Body of pancreas (tissue), 4 donors: ENCODE measurements at regions not wholly inside any gene's neighbourhood (a gene's known extent, or its start where the extent isn't known, plus 50 kb on each side); places are given as distances from the start of the nearest gene placed in this dataset.
"Not testable (repeated sequence)": the region's sequence is repeated elsewhere in the genome, so short reads cannot be mapped to it uniquely, and the experiment has no call there.

ENCODE experiments used
- ATAC-seq: fragments of 150-250 bp; one replicate; pipeline ENCODE4 v1.9.1; 2016
- DNase-seq, 4 donors: peaks; one replicate each; pipeline ENCODE4 v3.0.0-alpha.2; 2019
- H3K27ac ChIP-seq, 4 donors: fragments of 200-600 bp; sonication (generic); 1 replicate in 3 of 4; 2 replicates in 1 of 4; pipeline versions ENCODE4 v1.5.1 to v1.6.1; 2016 to 2019; ENCODE audit warnings: mild to moderate bottlenecking in 1 of 4, mixed read lengths in 1 of 4, moderate library complexity in 1 of 4
- H3K27me3 ChIP-seq, 2 donors: fragments of 200-600 bp; sonication (generic); one replicate each; pipeline ENCODE4 v1.6.0; 2016; ENCODE audit warnings: mild to moderate bottlenecking in 1 of 2
- H3K36me3 ChIP-seq, 2 donors: fragments of 200-600 bp; sonication (generic); replicated peaks in 1 of 2; 2 replicates each; pipeline ENCODE4 v1.5.1; 2016; ENCODE audit warnings: low read depth in 2 of 2; ENCODE audit not compliant: insufficient read depth in 1 of 2
- H3K4me1 ChIP-seq: fragments of 200-600 bp; sonication (generic); one replicate; pipeline ENCODE4 v1.6.0; 2016
- H3K4me3 ChIP-seq, 2 donors: fragments of 200-600 bp; sonication (generic); 1 replicate in 1 of 2; 2 replicates in 1 of 2; pipeline ENCODE4 v1.5.1; 2016 to 2019
- H3K9me3 ChIP-seq, 3 donors: fragments of 200-600 bp; sonication (generic); 1 replicate in 2 of 3; 2 replicates in 1 of 3; pipeline ENCODE4 v1.5.1; 2016
- CTCF ChIP-seq, 7 experiments: fragments of 450-650 bp in 4 of 7; fragments of 200-600 bp in 3 of 7; sonication (generic) in 3 of 7; IDR thresholded peaks; one replicate each; pipeline ENCODE4 v1.5.1; 2016 to 2019; ENCODE audit warnings: antibody characterized with exemption in 7 of 7
- POLR2A ChIP-seq, 3 donors: fragments of 450-650 bp; IDR thresholded peaks; one replicate each; pipeline ENCODE4 v1.6.1; 2016; ENCODE audit warnings: antibody characterized with exemption in 3 of 3, mild to moderate bottlenecking in 2 of 3
- WGBS, 2 donors: methylation state at CpG; one replicate each; pipeline ENCODE4 v1.1.5; 2017; 5-methylcytosine and 5-hydroxymethylcytosine counted together
- intact Hi-C: fragments of 100-400 bp; cut with DNase I; formaldehyde crosslinking; loops from one replicate; pipeline ENCODE4 v1.15.1; 2023

- 83 to 89% methylated on average over 1 of the region's 1 CpG for WGBS, 2 donors
- Histone ChIP-seq H3K4me3 (no peak overlapping the region), H3K36me3 (no peaks in the 10 kb centered on the region), H3K27me3 (no peaks in the 10 kb centered on the region), H3K4me1 (no peaks in the 10 kb centered on the region), H3K27ac (no peak overlapping the region), H3K9me3 (no peaks in the 10 kb centered on the region)
- intact Hi-C loops = no loop called here
- DNase-seq = no peak
- ATAC-seq = no peak
- no peak for TF ChIP-seq POLR2A (IDR thresholded peaks at IDR 0.05)
- TF ChIP-seq CTCF (IDR thresholded peaks at IDR 0.05) = no peak
Observed at GRCh38 chr5:101068298-101068697, 165.2 kb upstream of the ST8SIA4 start.

GRCh38 chr5:101067429-101067828 is 164.3 kb upstream of the ST8SIA4 start:
- H3K36me3 ChIP-seq = no peaks in the 10 kb centered on the region
- no peaks in the 10 kb centered on the region for H3K4me1 ChIP-seq
- ATAC-seq (no peak), DNase-seq (no peak)
- no peaks in the 10 kb centered on the region for H3K9me3 ChIP-seq
- H3K27ac ChIP-seq = no peak overlapping the region
- 48 to 59% methylated on average over 4 of the region's 4 CpGs for WGBS, 2 donors
- no peaks in the 10 kb centered on the region for H3K27me3 ChIP-seq
- TF ChIP-seq CTCF (IDR thresholded peaks at IDR 0.05) (no peak), POLR2A (IDR thresholded peaks at IDR 0.05) (no peak)
- no peak overlapping the region for H3K4me3 ChIP-seq
- intact Hi-C loops = no loop called here

GRCh38 chr5:101062902-101063301 is 159.8 kb upstream of the ST8SIA4 start:
- no peak for ATAC-seq
- Histone ChIP-seq H3K27ac (no peak overlapping the region), H3K9me3 (no peaks in the 10 kb centered on the region), H3K4me3 (no peak overlapping the region), H3K4me1 (no peaks in the 10 kb centered on the region), H3K36me3 (no peaks in the 10 kb centered on the region), H3K27me3 (no peaks in the 10 kb centered on the region)
- intact Hi-C loops = no loop called here
- TF ChIP-seq POLR2A (IDR thresholded peaks at IDR 0.05) (no peak), CTCF (IDR thresholded peaks at IDR 0.05) (no peak)
- DNase-seq = no peak

GRCh38 chr5:101047181-101047580 is 144.1 kb upstream of the ST8SIA4 start:
- TF ChIP-seq POLR2A (IDR thresholded peaks at IDR 0.05) (no peak), CTCF (IDR thresholded peaks at IDR 0.05) (no peak)
- Histone ChIP-seq H3K27me3 (no peaks in the 10 kb centered on the region), H3K4me1 (no peaks in the 10 kb centered on the region), H3K9me3 (no peaks in the 10 kb centered on the region), H3K27ac (no peak overlapping the region), H3K36me3 (no peaks in the 10 kb centered on the region), H3K4me3 (no peak overlapping the region)
- no peak for ATAC-seq
- no peak for DNase-seq
- 63 to 72% methylated on average over 2 of the region's 2 CpGs for WGBS, 2 donors
- intact Hi-C loops = no loop called here

- intact Hi-C loops = no loop called here
- no peak for DNase-seq
- 37 to 63% methylated on average over 3 of the region's 3 CpGs for WGBS, 2 donors
Observed at GRCh38 chr5:101045689-101046088, 142.6 kb upstream of the ST8SIA4 start.

GRCh38 chr5:101040002-101040401 is 136.9 kb upstream of the ST8SIA4 start:
- DNase-seq, H3K9me3 ChIP-seq, H3K4me3 ChIP-seq, H3K27ac ChIP-seq, H3K4me1 ChIP-seq, H3K27me3 ChIP-seq, intact Hi-C loops, ATAC-seq, H3K36me3 ChIP-seq: not testable (repeated sequence)

More at GRCh38 chr5:101045689-101046088, 142.6 kb upstream of the ST8SIA4 start:
- Histone ChIP-seq H3K9me3 (no peaks in the 10 kb centered on the region), H3K4me3 (no peak overlapping the region), H3K36me3 (no peaks in the 10 kb centered on the region), H3K27me3 (no peaks in the 10 kb centered on the region), H3K27ac (no peak overlapping the region), H3K4me1 (no peaks in the 10 kb centered on the region)
- TF ChIP-seq CTCF (IDR thresholded peaks at IDR 0.05) = peak in 1 of 7 experiments; percentile 2
- no peak for TF ChIP-seq POLR2A (IDR thresholded peaks at IDR 0.05)
- no peak for ATAC-seq
